Small intestine (tissue), 7 donors: ENCODE measurements at regions not wholly inside any gene's neighbourhood (a gene's known extent, or its start where the extent isn't known, plus 50 kb on each side); places are given as distances from the start of the nearest gene placed in this dataset.

Experiments
- DNase-seq, 2 donors: peaks; one replicate each; pipeline versions ENCODE4 v3.0.0 to v3.0.0-alpha.2; 2013
- FAIRE-seq: peaks from 2 replicates; lab custom pipeline; 2012; peaks lifted over from hg19 to GRCh38; lab: Jason Lieb, UNC
- H3K27ac ChIP-seq, 3 donors: one replicate each; pipeline ENCODE4 v1.5.1; 2013; ENCODE audit warnings: low read length in 2 of 3, mild to moderate bottlenecking in 2 of 3, control low read depth in 1 of 3, inconsistent platforms in 1 of 3, low read depth in 1 of 3, moderate library complexity in 1 of 3
- H3K27me3 ChIP-seq, 3 donors: one replicate each; pipeline ENCODE4 v1.6.1; 2013; ENCODE audit warnings: low read length in 3 of 3, inconsistent platforms in 1 of 3; ENCODE audit not compliant: control insufficient read depth in 3 of 3, insufficient read depth in 3 of 3
- H3K36me3 ChIP-seq, 3 donors: one replicate each; pipeline ENCODE4 v1.6.1; 2013; ENCODE audit warnings: low read length in 3 of 3, inconsistent platforms in 1 of 3, low read depth in 1 of 3, mild to moderate bottlenecking in 1 of 3, moderate library complexity in 1 of 3; ENCODE audit not compliant: control insufficient read depth in 3 of 3, insufficient read depth in 2 of 3
- H3K4me1 ChIP-seq, 3 donors: one replicate each; pipeline ENCODE4 v1.6.1; 2013; ENCODE audit warnings: low read length in 2 of 3, inconsistent platforms in 1 of 3, low read depth in 1 of 3, mild to moderate bottlenecking in 1 of 3, moderate library complexity in 1 of 3; ENCODE audit not compliant: control insufficient read depth in 3 of 3, insufficient read depth in 2 of 3
- H3K4me3 ChIP-seq, 3 donors: one replicate each; pipeline ENCODE4 v1.5.1; 2013; ENCODE audit warnings: low read length in 3 of 3, control low read depth in 1 of 3, inconsistent platforms in 1 of 3, low read depth in 1 of 3, mild to moderate bottlenecking in 1 of 3, moderate library complexity in 1 of 3
- H3K9me3 ChIP-seq, 2 donors: one replicate each; pipeline ENCODE4 v1.6.1; 2013; ENCODE audit warnings: low read depth in 1 of 2, low read length in 1 of 2; ENCODE audit not compliant: control insufficient read depth in 2 of 2, insufficient read depth in 1 of 2
- WGBS, 3 donors: extraction: QIAGEN DNeasy Blood & Tissue Kit; methylation state at CpG; one replicate each; pipeline ENCODE4 v1.1.7; 2013; 5-methylcytosine and 5-hydroxymethylcytosine counted together
- donor health status: healthy with polysubstance abuse.
- donor health status: control.
- donor health status: control.
- donor health status: Bipolar disorder and iron deficiency.
- donor health status: healthy.

DNA sequence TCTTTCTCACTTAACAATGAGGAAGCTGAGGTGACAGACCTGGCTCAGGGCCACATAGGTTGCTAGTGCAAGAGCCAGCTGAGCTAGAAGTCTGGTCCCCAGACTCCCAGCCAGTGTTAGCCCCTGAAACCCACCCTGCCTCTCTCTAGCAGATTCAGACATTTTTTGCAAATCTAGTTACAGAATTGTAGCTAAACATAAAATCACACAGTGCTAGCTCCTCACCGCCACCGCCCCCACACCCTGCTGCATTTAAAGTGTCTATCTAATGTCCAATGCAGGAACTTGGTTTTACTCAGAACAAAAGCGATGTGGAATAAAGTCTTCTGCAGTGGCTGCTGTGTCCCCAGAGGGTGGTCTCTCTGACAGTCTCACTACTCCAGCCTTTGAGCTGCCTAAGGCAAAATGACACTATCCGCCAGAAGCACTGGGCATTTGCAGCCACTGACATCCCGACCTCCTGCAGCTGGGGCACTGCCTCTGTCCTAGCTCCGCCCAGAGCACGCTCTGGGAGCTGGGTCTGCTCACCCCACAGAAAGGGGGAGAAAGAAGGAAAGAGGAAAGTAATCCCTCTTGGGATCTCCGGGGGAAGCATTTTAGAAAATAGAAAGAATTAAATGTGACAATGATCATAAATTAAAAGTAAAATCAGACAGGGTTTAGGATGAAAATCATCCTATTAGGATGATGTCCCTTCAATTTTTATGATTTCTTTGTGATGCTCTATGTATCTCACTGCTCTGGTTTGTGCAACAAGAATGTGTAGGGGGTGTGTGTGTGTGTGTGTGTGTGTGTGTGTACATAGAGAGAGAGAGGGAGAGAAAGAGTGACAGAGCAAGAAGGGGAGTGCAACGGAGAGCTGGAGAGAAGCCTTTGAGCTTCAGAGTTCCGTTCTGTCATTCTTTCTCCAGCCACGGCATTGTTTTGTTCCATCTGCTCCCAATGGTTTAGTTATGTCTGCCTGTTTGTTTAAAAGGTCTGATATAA, 50.5 kb upstream of the ST8SIA3 start:
- H3K27me3 ChIP-seq: no peaks in the 10 kb centered on the region
- no peak overlapping the region for H3K4me3 ChIP-seq
- FAIRE-seq (no peak), DNase-seq (no peak)
- no peak overlapping the region for H3K27ac ChIP-seq
- no peaks in the 10 kb centered on the region for H3K36me3 ChIP-seq
- WGBS, 3 donors: 59 to 81% (median 67%) methylated on average over 11 of the region's 11 CpGs
- no peaks in the 10 kb centered on the region for H3K4me1 ChIP-seq
- H3K9me3 ChIP-seq: no peaks in the 10 kb centered on the region
